ENCODE measurements at regions not wholly inside any gene's neighbourhood (a gene's known extent, or its start where the extent isn't known, plus 50 kb on each side); places are given as distances from the start of the nearest gene placed in this dataset.
"Not testable (repeated sequence)": the region's sequence is repeated elsewhere in the genome, so short reads cannot be mapped to it uniquely, and the experiment has no call there.

DNA sequence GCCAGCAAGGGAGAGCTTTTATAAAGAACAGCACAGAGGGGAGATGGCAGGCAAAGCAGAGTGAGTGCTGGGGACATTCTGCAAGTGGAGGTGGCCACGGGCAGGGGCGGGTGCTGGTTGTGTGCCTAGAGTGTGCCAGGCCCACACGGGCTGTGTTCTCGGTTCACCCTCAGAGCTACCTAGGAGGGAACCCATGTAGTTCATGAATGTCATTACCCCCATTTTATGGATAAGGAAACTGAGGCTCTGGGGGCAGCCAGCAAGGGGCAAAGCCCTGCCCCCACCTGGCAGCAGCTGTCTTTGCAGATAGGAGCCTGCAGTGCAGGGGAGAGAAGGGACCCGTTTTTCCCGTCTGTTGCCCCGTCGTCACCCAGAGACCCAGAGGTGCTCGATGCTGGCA is 85.2 kb upstream of the NCOR2 start:
- no peak for DNase-seq (ENCODE audit: low read depth, low spot score)

- DNase-seq (ENCODE audit: low read depth, low spot score): no peak
Observed at GRCh38 chr12:124651516-124652273, 84.3 kb upstream of the NCOR2 start.

GRCh38 chr12:124650912-124651311 is 83.5 kb upstream of the NCOR2 start:
- no peak for DNase-seq (ENCODE audit: low read depth, low spot score)

GRCh38 chr12:124648710-124649384 is 81.4 kb upstream of the NCOR2 start:
- no peak for DNase-seq (ENCODE audit: low read depth, low spot score)

GRCh38 chr12:124647316-124647715 is 79.9 kb upstream of the NCOR2 start:
- DNase-seq (ENCODE audit: low read depth, low spot score): no peak

DNA sequence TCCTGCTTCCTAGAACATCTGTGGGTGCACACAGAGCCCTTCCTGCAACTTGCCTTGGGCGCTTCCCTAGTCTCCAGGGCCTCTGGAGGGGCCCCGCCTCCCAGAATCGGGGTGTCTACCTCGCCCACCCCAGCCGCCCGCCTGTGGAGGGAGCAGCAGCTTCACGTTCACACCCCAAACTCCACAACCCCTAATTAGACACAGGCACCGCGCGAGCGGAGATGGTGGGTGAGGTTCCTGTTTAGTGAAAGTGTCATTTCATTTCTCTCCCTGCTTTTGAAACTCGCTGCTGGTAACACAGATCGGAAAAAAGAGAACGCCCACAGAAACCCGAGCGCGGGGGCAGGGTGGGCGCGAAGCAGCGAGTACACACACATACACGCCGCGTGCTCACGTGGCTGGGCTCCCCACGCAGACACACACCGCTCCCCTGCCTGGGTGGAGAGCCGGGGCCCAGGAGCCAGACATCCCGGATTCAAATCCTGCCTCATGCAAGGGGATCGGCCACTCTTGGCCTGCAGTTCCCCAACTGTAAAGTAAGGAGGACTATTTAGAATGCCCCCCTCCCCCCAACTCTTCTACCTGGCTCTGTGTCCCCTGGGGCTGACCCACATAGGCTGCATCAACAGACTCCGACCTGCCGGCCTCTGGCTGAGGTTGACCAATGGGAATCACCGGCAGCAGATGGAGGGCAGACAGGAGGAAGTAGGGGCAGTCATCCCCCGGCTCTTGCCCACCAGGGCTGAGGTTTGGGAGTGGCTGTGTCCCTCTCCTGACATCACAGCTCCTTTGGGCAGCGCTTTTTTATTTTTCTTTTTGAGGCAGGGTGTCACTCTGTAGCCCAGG is 79.2 kb upstream of the NCOR2 start:
- no peak for DNase-seq (ENCODE audit: low read depth, low spot score)

DNA sequence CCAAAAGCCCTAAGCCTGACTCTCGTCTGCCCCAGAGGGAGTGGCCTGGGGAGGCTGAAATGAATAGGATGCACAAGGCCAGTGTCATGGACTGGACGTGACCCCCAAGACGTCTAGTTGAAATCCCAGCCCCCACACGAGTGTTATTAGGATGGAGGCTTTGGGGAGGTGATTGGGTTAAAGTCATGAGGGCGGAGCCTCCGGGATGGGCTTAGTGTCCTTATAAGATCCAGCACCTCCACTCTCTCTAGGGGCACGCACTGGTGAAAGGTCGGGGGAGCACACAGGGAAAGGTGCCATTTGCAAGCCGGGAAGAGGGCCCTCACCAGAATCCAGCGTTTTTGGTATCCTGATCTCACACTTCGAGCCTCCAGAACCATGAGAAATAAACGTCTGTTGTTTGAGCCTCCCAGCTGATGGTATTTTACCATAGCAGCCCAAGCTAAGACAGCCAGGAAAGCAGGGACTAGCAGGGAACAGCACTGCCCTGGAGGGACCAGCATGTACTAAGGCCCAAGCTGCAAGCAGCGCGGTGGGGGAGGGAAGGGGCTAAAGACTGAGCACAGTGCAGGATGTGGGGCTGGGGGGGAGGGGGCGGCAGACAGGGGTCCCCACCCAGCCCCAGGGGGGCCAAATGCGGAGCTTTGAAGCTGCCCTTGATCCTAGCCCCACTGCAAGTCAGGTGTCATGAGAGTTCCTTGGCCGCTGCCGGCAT is 78.3 kb upstream of the NCOR2 start:
- DNase-seq (ENCODE audit: low read depth, low spot score): no peak

- not testable (repeated sequence) for DNase-seq (ENCODE audit: low read depth, low spot score)
Observed at GRCh38 chr12:124643768-124644167, 76.4 kb upstream of the NCOR2 start.

DNA sequence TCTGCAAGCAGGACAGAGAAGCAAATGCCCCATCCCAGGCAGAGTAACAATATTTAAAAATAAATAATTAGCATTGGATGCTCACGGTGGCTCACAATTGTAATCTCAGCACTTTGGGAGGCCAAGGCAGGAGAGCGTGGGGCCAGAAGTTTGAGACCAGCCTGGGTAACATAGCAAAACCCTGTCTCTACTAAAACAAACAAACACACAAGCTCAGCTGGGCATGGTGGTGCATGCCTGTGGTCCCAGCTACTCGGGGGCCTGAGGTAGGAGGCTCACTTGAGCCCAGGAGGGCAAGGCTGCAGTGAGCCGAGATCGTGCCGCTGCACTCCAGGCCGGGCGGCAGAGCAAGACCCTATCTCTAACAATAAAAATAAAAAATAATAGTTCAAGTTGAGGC is 74.7 kb upstream of the NCOR2 start:
- DNase-seq (ENCODE audit: low read depth, low spot score): no peak

DNA sequence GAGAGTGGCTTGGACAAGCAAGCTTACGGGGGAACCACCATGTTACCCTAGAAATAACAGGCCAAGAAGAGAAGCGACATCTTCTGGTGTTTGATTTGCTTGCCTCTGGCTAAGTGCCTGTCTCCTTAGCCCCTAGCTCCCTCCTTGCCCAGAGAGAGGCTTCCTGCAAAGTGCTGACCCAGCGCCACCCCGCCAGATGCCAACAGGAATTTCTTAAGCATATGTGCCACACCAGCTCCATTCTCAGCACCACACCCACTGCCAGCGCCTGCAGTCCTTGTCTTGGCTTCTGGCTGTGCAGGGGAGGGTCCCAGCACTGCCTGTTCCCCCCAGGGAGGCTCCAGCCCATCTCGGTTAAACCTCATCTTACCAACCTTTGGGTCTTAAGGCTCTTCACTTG is 74.2 kb upstream of the NCOR2 start:
- no peak for DNase-seq (ENCODE audit: low read depth, low spot score)

GRCh38 chr12:124640056-124640455 is 72.6 kb upstream of the NCOR2 start:
- peak; percentile 40 for DNase-seq (ENCODE audit: low read depth, low spot score)

DNA sequence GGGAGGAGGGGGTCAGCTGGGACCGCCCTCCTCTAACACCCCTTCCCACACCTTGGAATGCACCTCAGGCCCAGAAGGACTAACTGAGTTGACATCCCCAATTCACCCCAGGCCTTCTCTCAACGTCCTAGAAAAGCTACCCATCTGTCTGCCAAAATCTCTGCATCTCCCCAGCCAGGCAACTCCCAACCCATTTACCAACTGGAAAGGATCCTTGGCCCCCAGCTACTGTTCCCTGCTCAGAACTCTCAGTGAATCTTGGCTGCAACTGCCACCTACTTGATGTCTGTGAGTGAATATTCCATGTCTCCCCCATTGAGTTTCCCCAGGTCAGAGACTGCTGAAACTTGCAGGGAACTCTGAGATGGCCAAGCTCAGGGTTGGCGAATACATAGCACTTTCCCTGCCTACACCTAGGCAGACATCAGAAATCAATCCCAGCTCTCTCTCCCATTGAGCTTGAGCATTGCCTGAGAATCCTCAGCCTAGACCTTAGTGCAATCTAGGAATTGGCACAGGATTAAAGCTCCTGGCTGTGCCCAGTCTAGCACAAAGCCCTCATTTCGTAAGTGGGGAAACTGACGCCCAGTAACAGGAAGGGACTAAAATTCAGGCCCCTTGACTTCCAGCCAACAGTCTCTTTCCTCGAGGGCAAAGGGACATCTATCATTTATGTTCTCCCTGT is 71.9 kb upstream of the NCOR2 start:
- DNase-seq (ENCODE audit: low read depth, low spot score): no peak

DNA sequence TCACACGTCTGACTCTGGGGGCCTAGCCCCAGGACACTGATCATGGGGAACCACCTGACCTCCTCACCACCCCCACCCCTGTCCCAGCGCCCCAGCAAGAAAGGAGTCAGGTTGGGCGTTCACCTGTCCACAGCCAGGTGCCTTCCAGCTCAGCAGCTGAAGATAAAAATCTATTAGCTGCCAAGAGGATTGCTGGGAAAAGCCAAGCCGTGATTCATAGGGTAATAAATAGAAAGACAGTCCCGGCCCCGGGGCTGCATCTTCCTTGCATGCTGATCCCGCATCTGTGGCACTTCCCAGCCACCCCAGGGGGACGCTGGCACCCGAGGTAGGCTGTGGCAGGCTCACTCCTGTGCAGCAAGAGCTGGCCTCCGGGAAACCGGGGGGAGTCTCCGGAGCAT is 70.2 kb upstream of the NCOR2 start:
- DNase-seq (ENCODE audit: low read depth, low spot score): no peak

DNA sequence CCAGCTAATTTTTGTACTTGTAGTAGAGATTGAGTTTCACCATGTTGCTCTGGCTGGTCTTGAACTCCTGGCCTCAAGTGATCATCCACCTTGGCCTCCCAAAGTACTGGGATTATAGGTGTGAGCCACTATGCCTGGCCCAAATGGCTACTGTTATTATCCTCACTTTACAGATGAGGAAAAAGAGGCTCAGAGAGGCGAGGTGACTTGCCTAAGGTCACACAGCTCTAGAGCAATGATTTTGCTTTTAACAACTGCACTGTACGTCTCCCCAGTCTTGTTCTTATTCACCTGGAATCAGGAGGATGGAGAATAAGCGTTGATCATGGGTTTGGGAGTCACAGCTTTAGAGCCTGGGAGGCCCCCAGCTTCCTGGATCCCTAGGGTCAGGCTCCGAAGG is 69.8 kb upstream of the NCOR2 start:
- DNase-seq (ENCODE audit: low read depth, low spot score): no peak

DNA sequence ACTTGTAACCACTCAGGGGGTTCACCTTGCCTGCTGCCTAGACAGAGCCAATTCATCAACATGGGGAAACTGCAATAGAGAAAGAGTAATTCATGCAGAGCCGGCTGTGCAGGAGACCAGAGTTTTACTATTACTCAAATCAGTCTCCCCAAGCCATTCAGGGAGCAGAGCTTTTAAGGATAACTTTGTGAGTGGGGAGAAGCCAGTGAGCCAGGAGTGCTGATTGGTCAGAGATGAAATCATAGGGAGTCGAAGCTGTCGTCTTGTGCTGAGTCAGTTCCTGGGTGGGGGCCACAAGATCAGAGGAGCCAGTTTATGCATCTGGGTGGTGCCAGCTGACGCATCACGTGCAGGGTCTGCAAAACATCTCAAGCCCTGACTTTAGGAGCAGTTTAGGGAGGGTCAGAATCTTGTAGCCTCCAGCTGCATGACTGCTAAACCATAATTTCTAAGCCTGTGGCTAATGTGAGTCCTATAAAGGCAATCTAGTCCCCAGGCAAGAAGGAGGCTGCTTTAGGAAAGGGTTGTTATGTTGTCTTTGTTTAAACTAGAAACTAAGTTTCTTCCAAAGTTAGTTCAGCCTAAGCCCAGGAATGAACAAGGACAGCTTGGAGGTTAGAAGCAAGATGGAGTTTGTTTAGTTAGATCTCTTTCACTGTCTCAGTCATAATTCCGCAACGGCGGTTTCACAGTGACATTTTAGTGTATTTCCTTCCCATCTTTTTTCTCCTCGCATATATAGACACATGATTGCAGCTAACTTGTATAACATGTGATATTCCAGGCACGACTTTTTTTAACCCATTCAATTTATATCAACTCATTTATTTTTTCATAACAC is 68.9 kb upstream of the NCOR2 start:
- peak; percentile 41 for DNase-seq (ENCODE audit: low read depth, low spot score)

GRCh38 chr12:124635316-124635715 is 67.9 kb upstream of the NCOR2 start:
- DNase-seq (ENCODE audit: low read depth, low spot score): no peak

GRCh38 chr12:124633365-124634362 is 66.3 kb upstream of the NCOR2 start:
- DNase-seq (ENCODE audit: low read depth, low spot score): no peak

DNA sequence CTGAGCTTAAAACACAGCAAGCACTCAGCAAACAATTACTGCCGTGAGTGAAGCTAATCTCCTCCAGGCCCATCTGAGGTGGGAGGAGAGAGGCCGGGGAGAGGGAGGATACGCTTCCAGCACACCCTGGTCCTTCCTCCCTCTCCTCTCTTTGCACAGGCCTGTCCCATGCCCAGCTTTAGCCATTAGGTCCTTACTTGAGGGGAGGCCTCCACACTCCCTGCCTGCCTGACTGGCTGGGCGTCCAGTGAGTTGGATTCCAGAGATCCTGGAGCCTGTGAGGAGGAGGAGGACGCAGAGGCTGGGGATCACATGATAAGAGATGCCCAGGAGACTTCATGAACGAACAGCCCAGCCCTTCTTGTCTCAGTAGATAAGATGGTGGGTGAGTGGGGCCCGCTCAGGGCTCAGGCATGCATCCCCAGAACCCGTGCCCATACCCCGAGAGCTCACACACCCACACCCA is 65.1 kb upstream of the NCOR2 start:
- DNase-seq (ENCODE audit: low read depth, low spot score): no peak

DNA sequence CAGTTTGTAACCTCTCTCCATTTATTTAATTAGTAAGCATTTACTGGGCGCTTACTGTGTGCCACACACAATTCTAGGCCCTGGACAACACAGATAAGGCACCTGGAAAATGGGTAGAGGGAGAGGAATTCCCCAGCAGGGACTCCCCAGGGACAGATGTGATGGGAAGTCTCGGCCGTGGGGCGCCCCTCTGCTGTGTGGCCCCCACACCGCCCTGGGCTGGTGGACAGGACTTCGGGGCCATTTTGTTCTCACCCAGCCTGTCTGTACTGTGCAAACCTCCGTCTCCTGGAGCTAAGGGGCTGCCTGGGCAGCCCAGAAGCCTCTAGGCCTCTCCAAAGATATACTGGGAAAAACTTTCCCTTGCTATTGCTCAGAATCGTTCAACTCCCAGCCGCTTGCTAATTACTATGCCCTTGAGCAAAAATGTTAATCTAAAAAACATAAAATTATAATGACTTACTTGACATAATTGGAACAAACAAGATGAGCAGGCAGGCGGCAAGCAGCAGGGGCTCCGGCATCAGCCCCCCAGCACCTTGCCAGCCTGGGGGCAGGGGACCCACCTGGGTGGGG is 64.4 kb upstream of the NCOR2 start:
- no peak for DNase-seq (ENCODE audit: low read depth, low spot score)
